ENCODE measurements at regions not wholly inside any gene's neighbourhood (a gene's known extent, or its start where the extent isn't known, plus 50 kb on each side); places are given as distances from the start of the nearest gene placed in this dataset.
A peak's percentile ranks its signal among the peaks of the same experiment; 100 is the strongest.

DNA sequence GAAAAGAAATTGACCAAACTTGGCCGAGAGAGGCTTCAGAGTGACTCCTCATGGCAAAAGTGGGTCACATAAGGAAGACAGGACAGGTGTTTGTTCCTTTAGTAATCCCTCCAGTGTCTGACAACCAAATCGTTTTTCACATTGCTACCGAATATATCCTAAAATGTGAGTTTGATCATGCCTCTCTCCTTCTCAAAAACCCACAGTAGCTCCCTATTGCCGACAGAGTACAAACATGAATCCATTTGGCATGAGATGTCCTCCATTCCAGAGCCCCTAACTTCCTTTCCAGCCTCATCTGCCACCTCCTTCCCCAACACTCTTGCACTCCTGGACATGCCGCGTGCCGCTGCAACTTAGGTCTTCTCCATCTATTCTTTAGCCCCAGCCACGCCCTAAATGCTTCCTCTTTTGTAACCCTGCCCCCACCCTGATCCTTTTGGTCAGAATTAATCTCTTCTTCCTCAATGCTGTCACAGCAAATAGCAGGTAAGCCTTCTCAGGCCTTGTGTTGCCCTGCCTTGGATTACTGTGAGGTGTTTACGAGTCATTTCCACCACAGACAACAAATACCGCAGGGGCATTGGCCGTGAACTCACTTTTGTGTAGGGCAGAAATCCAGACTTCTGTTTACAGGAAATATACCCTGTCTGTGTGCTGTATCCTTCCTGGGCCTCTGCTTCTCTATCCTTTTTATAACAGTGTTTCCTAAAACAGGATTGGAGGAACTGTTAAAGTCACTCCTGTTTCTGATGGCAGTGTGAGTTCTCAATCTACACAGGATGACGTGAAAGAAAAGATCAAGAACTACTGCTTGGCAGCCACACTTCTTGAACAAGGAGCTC, 66.0 kb upstream of the FTH1 start:
- no peak for DNase-seq (ENCODE audit: low read depth, low spot score)
- H3K4me3 ChIP-seq (ENCODE audit: low read length) = no peak overlapping the region

GRCh38 chr11:62030071-62030684, 62.7 kb upstream of the FTH1 start:
- no peak overlapping the region for H3K4me3 ChIP-seq (ENCODE audit: low read length)
- no peak for DNase-seq (ENCODE audit: low read depth, low spot score)

- DNase-seq (ENCODE audit: low read depth, low spot score) = no peak
- H3K4me3 ChIP-seq (ENCODE audit: low read length) = no peak overlapping the region
These were observed 59.4 kb upstream of the FTH1 start for GRCh38 chr11:62026739-62027370.

GRCh38 chr11:62025487-62026105, 58.2 kb upstream of the FTH1 start:
- H3K4me3 ChIP-seq (ENCODE audit: low read length) = peak overlapping the region; percentile 35

GRCh38 chr11:62024936-62025486, 57.6 kb upstream of the FTH1 start:
- no peak for DNase-seq (ENCODE audit: low read depth, low spot score)
- H3K4me3 ChIP-seq (ENCODE audit: low read length) = peak overlapping the region; percentile 35; the same call in 1 of the 2 replicates

More at GRCh38 chr11:62025487-62026105, 58.2 kb upstream of the FTH1 start:
- DNase-seq (ENCODE audit: low read depth, low spot score) = peak; percentile 84

- H3K4me3 ChIP-seq (ENCODE audit: low read length) = no peak overlapping the region
These were observed 54.8 kb upstream of the FTH1 start for GRCh38 chr11:62022211-62022610.

DNA sequence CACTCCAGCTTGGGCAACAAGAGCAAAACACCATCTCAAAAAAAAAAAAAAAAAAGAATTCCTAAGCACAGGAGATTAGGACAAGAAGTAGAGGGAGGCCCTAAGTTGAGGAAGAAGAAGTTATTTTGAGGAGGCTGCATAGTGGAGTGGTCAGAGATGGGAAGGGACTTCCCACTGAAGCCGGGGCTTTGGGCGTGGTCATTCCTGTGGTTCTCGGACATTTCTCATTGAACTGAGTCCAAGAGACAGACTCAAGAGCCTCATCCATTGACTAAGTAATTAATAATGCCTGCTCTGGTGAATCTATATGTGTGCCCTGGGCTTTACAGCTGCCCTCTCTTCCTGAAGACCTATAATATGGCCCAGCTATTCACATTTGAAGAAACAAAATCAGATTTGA, 53.2 kb upstream of the FTH1 start:
- DNase-seq (ENCODE audit: low read depth, low spot score) = no peak
- no peak overlapping the region for H3K4me3 ChIP-seq (ENCODE audit: low read length)

More at GRCh38 chr11:62022211-62022610, 54.8 kb upstream of the FTH1 start:
- no peak for DNase-seq (ENCODE audit: low read depth, low spot score)

GRCh38 chr11:62018981-62019664, 51.7 kb upstream of the FTH1 start:
- no peak for DNase-seq (ENCODE audit: low read depth, low spot score)
- no peak overlapping the region for H3K4me3 ChIP-seq (ENCODE audit: low read length)

DNA sequence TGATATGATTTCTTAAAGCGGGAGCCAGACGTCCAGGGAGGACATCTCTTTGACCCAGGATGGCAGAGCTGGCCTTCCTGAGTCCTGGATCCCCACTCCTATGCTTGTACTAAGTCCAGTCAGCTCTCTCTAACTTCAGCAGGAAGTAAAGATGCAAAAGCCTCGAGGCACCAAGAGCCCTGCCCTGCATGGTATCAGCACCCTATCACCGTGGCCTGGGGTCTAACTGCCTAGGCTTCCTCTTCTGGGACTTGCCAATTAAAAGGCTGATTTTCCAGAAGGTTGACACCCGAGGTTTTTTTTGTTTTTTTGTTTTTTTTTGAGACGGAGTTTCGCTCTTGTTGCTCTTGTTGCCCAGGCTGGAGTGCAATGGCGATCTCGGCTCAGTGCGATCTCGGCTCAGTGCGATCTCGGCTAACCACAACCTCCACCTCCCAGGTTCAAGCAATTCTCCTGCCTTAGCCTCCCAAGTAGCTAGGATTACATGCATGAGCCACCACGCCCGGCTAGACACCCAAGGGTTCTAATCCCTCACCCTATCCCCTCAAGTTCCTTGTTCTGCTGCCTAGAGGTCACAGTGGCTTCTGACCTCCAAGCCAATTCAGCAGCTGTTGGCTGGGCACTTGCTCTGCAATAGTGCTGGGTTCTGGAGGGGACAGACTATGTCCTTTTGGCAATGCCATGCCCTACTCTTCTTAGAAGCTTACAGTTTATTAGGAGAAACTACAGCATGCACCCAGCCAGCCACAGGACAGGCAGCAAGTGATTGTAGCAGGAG, 50.6 kb upstream of the FTH1 start:
- no peak overlapping the region for H3K4me3 ChIP-seq (ENCODE audit: low read length)
- DNase-seq (ENCODE audit: low read depth, low spot score) = no peak
